Activated naive CD4-positive, alpha-beta T cell treated with anti-CD3 and anti-CD28 coated beads, Interleukin-2, amount 50 U/mL, for 24 hours (primary cell): ENCODE measurements at regions not wholly inside any gene's neighbourhood (a gene's known extent, or its start where the extent isn't known, plus 50 kb on each side); places are given as distances from the start of the nearest gene placed in this dataset.

Experiments
- H3K27ac Mint-ChIP-seq: one replicate; pipeline ENCODE4 v1.8.0; 2021; ENCODE audit warnings: mild to moderate bottlenecking, mixed read lengths
- H3K27me3 Mint-ChIP-seq: one replicate; pipeline ENCODE4 v1.8.0; 2021; ENCODE audit warnings: mixed read lengths
- H3K36me3 Mint-ChIP-seq: one replicate; pipeline ENCODE4 v1.8.0; 2021; ENCODE audit warnings: mixed read lengths
- H3K4me1 Mint-ChIP-seq: one replicate; pipeline ENCODE4 v1.8.0; 2021; ENCODE audit warnings: mixed read lengths
- H3K4me3 Mint-ChIP-seq: one replicate; pipeline ENCODE4 v1.8.0; 2021; ENCODE audit warnings: mild to moderate bottlenecking, mixed read lengths
- H3K9me3 Mint-ChIP-seq: one replicate; pipeline ENCODE4 v1.8.0; 2021; ENCODE audit warnings: mixed read lengths

DNA sequence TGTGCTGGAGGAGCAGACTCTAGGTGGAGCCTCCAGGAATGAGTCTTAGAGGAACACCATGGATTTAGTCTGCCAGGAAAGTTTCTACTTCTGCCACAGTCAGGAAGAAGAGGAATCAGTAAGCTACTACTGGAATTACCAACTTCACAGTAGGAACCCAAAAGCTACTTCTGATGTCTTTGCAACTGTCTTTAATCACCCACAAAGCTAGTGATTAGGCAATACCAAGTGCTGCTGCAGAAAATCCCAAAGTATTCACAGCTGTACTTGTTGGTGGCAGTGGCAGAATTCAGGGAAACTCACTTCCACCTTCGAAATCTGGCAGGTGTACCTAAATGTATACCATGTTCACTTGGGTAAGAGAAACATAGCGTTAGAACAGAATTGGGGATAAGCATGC is 264.5 kb upstream of the SORL1-AS1 start:
- H3K27ac Mint-ChIP-seq: no peak overlapping the region
- H3K36me3 Mint-ChIP-seq: peaks cover 2% of the 10 kb centered on the region
- H3K4me1 Mint-ChIP-seq: peaks cover under 1% of the 10 kb centered on the region
- peaks cover 21% of the 10 kb centered on the region for H3K27me3 Mint-ChIP-seq
- no peaks in the 10 kb centered on the region for H3K9me3 Mint-ChIP-seq
- H3K4me3 Mint-ChIP-seq: no peak overlapping the region

DNA sequence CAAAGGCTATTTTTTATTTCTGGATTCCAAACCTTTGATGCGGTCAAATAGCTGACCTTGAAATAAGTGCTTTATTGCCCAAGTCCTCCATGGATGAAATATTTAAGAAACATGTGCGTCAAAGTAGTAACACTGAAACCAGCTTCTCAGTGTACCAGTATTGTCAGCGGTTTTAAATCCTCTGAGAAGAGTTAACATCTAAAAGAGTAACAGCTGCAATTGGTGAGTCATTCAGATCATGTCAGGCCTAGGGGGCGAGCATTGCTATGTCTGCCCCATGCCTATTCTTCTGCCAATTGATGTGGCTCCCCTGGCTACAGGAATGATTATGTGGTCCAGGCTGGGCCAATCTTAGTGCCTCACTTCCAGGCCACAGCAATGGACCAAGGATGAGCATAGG is 263.3 kb upstream of the SORL1-AS1 start:
- Mint-ChIP-seq H3K4me1 (no peaks in the 10 kb centered on the region), H3K9me3 (no peaks in the 10 kb centered on the region), H3K27me3 (peaks cover 22% of the 10 kb centered on the region), H3K4me3 (no peak overlapping the region), H3K36me3 (peaks cover 2% of the 10 kb centered on the region), H3K27ac (no peak overlapping the region)

DNA sequence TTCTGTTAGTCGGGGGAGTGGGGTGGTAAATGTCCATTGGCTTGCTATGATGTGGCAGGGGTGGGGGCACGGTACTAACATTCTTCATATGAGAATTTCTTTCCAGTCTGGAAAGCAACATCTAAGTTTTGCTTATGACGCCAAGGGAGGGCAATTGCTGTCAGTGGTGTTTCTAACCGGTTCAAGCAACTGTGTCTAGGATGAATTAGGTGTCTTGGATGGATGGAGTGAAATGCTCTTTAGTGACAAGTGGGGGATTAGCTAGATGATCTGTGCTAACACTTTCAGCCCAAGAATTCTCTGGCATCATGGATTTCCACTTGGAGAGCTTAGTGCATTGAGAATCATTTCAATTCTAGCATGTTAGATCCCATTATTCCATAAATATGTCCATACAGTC is 262.6 kb upstream of the SORL1-AS1 start:
- H3K4me3 Mint-ChIP-seq: no peak overlapping the region
- peaks cover 19% of the 10 kb centered on the region for H3K27me3 Mint-ChIP-seq
- peaks cover 2% of the 10 kb centered on the region for H3K36me3 Mint-ChIP-seq
- H3K27ac Mint-ChIP-seq: no peak overlapping the region
- no peaks in the 10 kb centered on the region for H3K9me3 Mint-ChIP-seq
- no peaks in the 10 kb centered on the region for H3K4me1 Mint-ChIP-seq

DNA sequence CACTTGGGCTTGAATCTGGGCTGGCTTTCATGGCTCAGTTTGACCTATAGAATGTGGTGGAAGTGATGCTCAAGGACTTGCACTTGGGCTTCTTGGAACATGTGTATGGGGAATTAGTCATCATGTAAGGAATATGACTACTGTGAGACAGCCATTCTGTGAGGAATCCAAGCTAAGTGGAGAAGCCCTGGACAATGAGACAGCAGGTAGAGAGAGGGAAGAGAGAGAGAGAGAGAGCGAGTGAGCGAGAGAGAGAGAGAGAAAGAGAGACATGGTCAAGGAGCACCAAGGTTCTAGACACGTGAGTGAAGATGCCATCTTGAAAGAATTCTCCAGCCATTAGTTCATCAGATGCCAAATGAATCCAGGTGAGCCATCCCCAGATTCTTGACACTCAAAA is 261.6 kb upstream of the SORL1-AS1 start:
- Mint-ChIP-seq H3K27ac (no peak overlapping the region), H3K4me1 (no peaks in the 10 kb centered on the region), H3K9me3 (no peaks in the 10 kb centered on the region), H3K27me3 (peaks cover 11% of the 10 kb centered on the region), H3K36me3 (no peaks in the 10 kb centered on the region), H3K4me3 (no peak overlapping the region)

DNA sequence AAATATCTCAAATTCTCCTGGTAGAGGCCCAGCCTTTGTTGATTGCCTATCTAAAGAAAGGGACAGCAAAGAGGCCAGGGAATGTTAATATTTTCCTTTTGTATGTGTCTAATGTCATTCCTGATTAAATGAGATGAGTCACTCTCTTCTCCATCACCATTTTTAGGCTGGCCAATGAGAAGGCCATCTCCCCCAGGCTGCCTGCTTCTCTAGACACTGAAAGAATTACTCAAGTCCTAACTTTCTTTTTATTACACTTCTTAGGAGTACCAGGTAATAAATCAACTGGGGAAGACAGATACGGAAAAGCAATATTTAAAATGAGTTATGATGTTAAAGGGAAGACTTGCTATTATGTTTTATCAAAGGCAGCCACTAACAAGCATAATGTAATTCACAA is 259.2 kb upstream of the SORL1-AS1 start:
- Mint-ChIP-seq H3K27ac (no peak overlapping the region), H3K4me3 (no peak overlapping the region), H3K27me3 (peaks cover 7% of the 10 kb centered on the region)

DNA sequence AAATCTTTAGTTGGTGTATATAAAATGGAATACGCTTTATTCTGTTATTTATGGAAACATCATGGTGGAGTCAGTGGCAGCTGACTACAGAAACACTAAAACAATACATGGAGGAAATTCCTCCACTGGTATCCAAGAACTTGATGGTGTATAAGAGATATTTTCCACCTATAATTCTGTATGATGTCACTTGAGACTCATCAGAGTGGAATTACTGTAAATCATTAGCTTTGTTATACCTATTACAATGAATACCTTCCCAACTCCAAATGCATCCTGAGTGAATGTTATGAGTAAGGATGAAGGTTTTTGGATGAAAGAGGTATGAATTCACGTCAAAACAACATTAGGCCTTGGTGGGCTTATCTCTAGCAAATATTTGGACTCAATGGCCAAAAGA is 258.5 kb upstream of the SORL1-AS1 start:
- Mint-ChIP-seq H3K4me3 (no peak overlapping the region), H3K36me3 (no peaks in the 10 kb centered on the region), H3K27me3 (peaks cover 7% of the 10 kb centered on the region), H3K9me3 (no peaks in the 10 kb centered on the region), H3K27ac (no peak overlapping the region), H3K4me1 (no peaks in the 10 kb centered on the region)

More for the DNA sequence above, 259.2 kb upstream of the SORL1-AS1 start:
- Mint-ChIP-seq H3K4me1 (no peaks in the 10 kb centered on the region), H3K36me3 (no peaks in the 10 kb centered on the region), H3K9me3 (no peaks in the 10 kb centered on the region)

DNA sequence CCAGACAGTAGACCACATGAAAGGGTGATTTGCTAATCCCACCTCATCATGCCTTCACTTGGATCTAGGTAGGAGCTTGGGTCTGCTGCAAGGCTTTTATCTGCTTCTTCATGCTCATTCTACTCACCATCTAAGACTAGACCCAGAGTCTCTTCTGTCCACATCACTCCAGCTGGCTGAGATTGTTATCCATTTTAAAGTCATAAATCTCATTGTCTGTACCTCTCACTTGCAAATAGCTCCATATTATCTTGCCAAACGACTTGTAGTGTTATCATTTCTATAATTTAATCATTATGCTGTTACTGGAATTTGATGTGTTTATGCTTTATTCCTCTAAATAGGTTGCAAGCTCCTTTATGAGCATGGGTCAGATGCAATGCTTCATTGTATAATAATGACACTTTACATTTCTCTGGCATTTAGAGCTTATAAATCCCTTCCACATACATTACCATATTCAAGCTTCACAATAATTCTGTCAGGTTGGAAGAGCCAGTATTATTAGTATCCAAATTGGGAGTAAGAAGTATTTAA is 254.2 kb upstream of the SORL1-AS1 start:
- no peak overlapping the region for H3K4me3 Mint-ChIP-seq
- no peaks in the 10 kb centered on the region for H3K36me3 Mint-ChIP-seq
- H3K9me3 Mint-ChIP-seq: no peaks in the 10 kb centered on the region
- H3K27me3 Mint-ChIP-seq: peaks cover 7% of the 10 kb centered on the region
- H3K4me1 Mint-ChIP-seq: no peaks in the 10 kb centered on the region
- no peak overlapping the region for H3K27ac Mint-ChIP-seq

DNA sequence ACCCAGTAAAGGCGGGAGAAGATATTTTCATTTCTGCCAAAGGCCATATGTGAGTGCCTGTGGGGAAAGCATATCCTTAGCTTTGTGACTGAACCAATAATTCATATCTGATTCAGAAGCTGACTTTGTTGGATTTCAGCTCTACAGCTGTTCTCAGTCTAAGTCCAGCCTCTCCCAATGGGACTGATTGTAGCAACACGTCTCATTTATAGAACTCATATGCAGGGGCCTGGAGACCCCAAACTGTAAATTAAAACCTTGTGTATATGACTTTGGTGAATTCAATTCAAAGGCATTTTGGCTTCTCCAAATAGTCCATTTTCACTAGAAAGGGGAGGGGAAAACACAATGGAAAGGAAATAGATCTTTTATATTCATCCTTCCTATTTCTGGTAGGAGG is 250.4 kb upstream of the SORL1-AS1 start:
- H3K27ac Mint-ChIP-seq: no peak overlapping the region
- no peaks in the 10 kb centered on the region for H3K36me3 Mint-ChIP-seq

DNA sequence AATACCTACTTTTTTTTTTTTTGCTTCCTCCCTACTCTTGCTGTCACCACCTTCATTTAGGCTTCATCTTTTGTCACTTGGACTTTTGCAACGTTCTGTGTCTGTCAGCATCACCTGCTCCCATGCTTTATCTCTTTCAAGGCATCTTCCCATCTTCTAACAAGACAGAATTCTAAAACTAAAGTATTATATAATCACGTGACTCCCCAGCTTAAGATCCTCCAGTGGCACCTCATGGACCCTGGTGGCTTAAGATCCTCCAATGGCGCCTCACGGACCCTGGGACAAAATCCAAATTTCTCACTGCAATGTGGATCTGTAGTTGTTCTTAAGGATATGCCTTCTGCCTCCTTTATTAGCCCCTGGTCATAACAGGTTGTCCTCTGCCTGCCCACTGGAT is 248.2 kb upstream of the SORL1-AS1 start:
- H3K9me3 Mint-ChIP-seq: no peaks in the 10 kb centered on the region
- H3K4me3 Mint-ChIP-seq: no peak overlapping the region
- no peaks in the 10 kb centered on the region for H3K4me1 Mint-ChIP-seq
- H3K27ac Mint-ChIP-seq: no peak overlapping the region
- H3K27me3 Mint-ChIP-seq: peaks cover 13% of the 10 kb centered on the region
- H3K36me3 Mint-ChIP-seq: no peaks in the 10 kb centered on the region

More for the DNA sequence above, 250.4 kb upstream of the SORL1-AS1 start:
- no peaks in the 10 kb centered on the region for H3K4me1 Mint-ChIP-seq
- no peaks in the 10 kb centered on the region for H3K9me3 Mint-ChIP-seq
- no peak overlapping the region for H3K4me3 Mint-ChIP-seq
- peaks cover 13% of the 10 kb centered on the region for H3K27me3 Mint-ChIP-seq

DNA sequence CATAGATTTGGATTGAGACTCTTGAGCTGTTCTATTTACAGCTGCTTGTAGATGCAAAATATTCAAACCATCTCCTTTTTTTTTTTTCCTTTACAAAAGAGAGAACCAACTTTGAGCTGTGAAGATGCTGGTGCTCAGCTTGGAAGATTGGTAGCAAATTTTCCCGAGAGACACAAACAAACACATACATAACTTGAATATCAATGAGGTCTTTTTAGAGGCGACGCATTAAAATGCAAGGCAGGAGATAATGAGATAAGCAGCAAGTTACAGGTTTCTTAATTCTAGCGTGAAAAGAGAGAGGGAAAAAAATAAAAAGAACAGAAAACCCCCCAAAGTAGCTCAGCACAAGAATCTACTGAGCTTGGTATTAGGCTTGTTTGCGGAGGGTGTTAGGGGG is 247.0 kb upstream of the SORL1-AS1 start:
- Mint-ChIP-seq H3K4me3 (no peak overlapping the region), H3K27me3 (peaks cover 11% of the 10 kb centered on the region), H3K4me1 (no peaks in the 10 kb centered on the region), H3K36me3 (no peaks in the 10 kb centered on the region), H3K9me3 (no peaks in the 10 kb centered on the region), H3K27ac (no peak overlapping the region)

DNA sequence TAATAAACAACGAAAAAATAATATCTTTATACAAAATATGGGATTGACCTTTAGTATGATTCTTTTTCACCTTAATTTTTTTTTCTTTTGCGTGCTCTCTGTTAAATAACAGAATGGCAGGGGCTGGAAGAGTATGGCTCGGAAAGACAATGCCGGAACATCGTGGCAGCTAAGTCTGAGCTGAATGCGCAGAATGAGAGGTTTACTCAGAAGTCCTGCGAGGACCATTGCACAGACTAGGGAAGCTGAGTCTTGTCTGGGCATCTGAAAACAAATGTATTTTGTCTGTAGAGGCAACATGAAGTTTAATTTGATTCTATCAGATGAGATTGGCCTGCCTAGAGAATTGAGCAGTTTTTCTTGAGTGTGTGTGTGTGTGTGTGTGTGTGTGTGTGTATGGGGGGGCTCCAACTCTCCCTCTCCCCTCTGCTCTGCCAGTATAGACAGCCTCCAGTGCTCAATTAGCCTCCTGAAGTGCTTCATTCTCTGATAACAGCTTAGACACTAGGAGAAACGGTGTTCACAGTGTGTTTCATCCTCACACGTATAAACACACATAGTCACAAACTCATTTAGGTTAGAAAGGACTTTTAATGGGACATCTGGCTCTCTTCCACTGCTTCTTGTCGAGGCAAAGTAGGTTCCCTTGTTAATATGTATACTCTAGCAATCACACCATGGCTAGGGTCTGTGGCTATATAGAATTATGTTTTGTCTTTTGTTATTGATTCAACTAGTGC is 244.3 kb upstream of the SORL1-AS1 start:
- Mint-ChIP-seq H3K27ac (no peak overlapping the region), H3K4me3 (no peak overlapping the region), H3K36me3 (no peaks in the 10 kb centered on the region), H3K27me3 (peaks cover 9% of the 10 kb centered on the region), H3K9me3 (no peaks in the 10 kb centered on the region), H3K4me1 (no peaks in the 10 kb centered on the region)

DNA sequence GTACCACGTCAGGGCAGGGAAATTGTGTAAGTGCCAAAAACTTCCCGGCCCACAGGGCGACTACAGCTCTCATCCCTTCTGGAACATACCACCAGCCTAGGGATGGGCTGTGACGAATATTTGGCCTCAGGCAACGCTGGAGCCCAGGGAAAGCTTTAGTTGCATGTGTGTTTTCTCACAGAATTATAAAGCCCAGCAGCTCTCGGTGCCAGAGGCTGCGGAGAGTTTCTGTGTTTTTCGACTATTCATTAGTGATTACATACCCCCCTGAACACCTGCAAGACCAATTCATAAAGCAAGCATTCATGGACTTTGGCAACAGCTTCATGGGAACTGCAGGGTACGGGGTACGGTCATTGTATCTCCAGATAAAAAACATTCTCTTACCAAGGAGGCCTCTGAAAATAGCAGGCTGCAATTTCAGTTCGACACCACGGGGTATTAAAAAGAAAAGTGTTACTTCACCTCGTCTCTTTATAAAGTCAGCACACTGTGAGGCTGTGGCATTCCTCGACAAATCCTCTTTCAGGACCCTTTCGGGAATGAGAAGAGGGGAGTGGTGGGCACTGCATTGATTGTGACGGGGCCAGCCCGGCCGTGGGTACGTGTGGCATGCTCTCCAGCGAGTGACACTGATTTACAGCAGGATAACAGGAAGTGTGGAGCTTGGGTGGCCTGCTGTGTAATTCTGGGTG is 243.6 kb upstream of the SORL1-AS1 start:
- Mint-ChIP-seq H3K36me3 (no peaks in the 10 kb centered on the region), H3K9me3 (no peaks in the 10 kb centered on the region), H3K27me3 (peaks cover 9% of the 10 kb centered on the region), H3K27ac (no peak overlapping the region), H3K4me3 (no peak overlapping the region), H3K4me1 (no peaks in the 10 kb centered on the region)

DNA sequence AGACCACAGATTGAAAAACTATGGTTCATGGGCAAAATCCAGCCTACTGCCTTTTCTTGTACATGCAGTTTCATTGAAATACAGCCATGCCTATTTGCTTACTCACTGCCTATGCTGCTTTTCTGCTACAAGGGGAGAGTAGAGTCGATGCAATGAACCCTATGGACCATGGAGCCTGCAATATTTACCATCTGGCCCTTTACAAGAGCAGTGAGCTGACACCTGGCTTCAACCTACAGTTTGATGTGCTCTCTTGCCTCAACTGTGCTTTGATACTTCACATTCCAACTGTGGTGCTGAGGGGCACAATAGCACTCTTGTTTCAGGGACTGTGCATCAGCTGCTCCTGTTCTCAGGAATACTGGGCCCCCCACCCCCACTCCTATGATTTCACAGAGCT is 239.5 kb upstream of the SORL1-AS1 start:
- no peaks in the 10 kb centered on the region for H3K4me1 Mint-ChIP-seq
- H3K9me3 Mint-ChIP-seq: no peaks in the 10 kb centered on the region
- no peak overlapping the region for H3K27ac Mint-ChIP-seq
- H3K4me3 Mint-ChIP-seq: no peak overlapping the region
- peaks cover 3% of the 10 kb centered on the region for H3K27me3 Mint-ChIP-seq
- H3K36me3 Mint-ChIP-seq: peaks cover 2% of the 10 kb centered on the region

DNA sequence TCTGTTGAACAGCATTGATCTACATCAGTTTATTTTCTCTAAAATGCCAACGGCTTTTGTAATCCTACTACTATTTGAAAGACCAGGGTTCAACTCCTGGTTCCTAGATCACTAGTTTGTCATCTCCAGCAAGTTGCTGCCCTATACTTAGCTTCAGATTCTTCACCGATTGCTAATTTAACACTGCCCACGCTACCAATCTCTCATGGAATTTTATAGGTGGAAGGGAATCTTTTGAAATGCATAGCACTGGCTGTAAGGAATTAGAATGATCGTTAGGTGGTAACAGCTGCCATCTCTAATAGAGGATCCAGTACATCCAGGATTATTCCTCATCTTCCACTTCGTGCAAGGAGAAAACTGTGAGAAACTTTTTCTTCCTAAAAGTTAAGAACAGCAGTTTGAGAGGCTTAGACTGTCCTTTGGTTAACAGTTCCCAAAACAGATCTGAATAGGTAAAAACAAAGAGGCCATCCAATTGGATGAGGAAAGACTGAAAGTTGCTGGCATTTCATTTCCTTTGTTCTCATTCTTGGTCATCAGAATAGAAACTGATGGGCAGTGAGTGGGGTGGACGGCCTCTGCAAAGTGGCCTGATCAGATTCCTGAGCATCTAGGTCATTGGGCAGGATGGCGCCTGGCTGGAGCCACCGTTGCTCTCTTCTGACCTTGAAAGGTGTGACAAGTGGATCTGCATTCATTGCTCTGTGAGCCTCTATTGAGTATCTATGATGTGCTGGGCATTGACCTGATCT is 236.3 kb upstream of the SORL1-AS1 start:
- H3K27ac Mint-ChIP-seq: no peak overlapping the region
- no peak overlapping the region for H3K4me3 Mint-ChIP-seq
- no peaks in the 10 kb centered on the region for H3K4me1 Mint-ChIP-seq
- H3K36me3 Mint-ChIP-seq: peaks cover 2% of the 10 kb centered on the region
- peaks cover 3% of the 10 kb centered on the region for H3K27me3 Mint-ChIP-seq
- H3K9me3 Mint-ChIP-seq: no peaks in the 10 kb centered on the region

DNA sequence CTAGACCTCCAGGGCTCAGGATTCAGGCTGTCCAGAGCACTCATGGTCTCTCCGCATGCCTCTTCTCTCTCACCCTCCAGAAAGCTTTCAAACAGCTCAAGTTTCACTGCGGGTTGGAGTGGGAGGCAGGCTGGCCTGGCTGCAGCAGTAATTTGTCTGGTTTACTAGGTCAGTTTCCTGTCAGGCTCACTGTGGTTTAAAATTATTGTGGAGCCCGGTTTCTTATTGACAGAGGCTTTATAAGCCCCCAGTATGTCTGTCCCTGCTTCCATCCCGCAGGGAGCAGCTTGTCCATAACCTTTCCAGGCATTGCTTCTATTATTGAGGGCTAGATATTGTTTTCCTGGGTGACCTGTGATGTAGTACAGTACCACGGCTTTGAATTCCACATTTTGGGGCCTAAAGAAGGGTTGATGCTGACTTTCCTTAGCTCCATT is 235.3 kb upstream of the SORL1-AS1 start:
- Mint-ChIP-seq H3K4me1 (no peaks in the 10 kb centered on the region), H3K36me3 (peaks cover 2% of the 10 kb centered on the region), H3K27ac (no peak overlapping the region)

DNA sequence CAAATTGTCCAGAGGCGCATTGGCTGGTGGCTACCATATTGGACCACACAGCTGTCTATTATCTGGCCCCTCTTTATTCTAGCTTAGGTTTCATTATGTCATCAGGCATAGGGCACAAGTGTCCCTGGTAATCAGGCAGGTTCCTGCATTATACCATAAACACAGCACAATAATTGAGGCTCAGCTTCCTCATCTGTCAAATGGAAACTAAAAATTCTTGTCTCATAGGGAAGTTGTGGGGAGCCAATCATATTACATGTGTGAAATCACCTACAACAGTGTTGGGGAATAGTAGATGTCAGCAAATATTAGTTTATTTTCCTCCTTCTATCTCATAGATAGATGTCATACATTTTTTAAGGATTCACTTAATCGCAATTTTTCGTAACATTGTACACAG is 231.0 kb upstream of the SORL1-AS1 start:
- Mint-ChIP-seq H3K4me3 (no peak overlapping the region), H3K27me3 (peaks cover 5% of the 10 kb centered on the region), H3K27ac (no peak overlapping the region), H3K36me3 (peaks cover 5% of the 10 kb centered on the region), H3K4me1 (no peaks in the 10 kb centered on the region), H3K9me3 (no peaks in the 10 kb centered on the region)

More for the DNA sequence above, 235.3 kb upstream of the SORL1-AS1 start:
- no peaks in the 10 kb centered on the region for H3K9me3 Mint-ChIP-seq
- H3K27me3 Mint-ChIP-seq: peaks cover 3% of the 10 kb centered on the region
- no peak overlapping the region for H3K4me3 Mint-ChIP-seq
